Transverse colon (tissue), 4 donors: ENCODE measurements at regions not wholly inside any gene's neighbourhood (a gene's known extent, or its start where the extent isn't known, plus 50 kb on each side); places are given as distances from the start of the nearest gene placed in this dataset.

Source experiments
- EP300 ChIP-seq: sonication (generic); formaldehyde crosslinking; IDR thresholded peaks from one replicate; pipeline ENCODE4 v1.6.1; 2017; ENCODE audit warnings: antibody characterized with exemption, low read depth
- POLR2A ChIP-seq: fragments of 450-650 bp; IDR thresholded peaks from one replicate; pipeline ENCODE4 v1.6.1; 2016; ENCODE audit warnings: antibody characterized with exemption, mild to moderate bottlenecking, moderate library complexity
- POLR2AphosphoS5 ChIP-seq, 3 donors: sonication (generic); formaldehyde crosslinking; IDR thresholded peaks; one replicate each; pipeline ENCODE4 v1.6.1; 2016; ENCODE audit warnings: antibody characterized with exemption in 3 of 3
- TF ChIP-seq, protein P1 (sequence below), 5 experiments: fragments of 200-600 bp in 3 of 5; fragments of 450-650 bp in 2 of 5; sonication (generic) in 3 of 5; IDR thresholded peaks; 1 replicate in 2 of 5; 2 replicates in 3 of 5; pipeline ENCODE4 v1.5.1; 2016 to 2017; ENCODE audit warnings: antibody characterized with exemption in 5 of 5, inconsistent platforms in 3 of 5, mild to moderate bottlenecking in 2 of 5, moderate library complexity in 1 of 5

DNA sequence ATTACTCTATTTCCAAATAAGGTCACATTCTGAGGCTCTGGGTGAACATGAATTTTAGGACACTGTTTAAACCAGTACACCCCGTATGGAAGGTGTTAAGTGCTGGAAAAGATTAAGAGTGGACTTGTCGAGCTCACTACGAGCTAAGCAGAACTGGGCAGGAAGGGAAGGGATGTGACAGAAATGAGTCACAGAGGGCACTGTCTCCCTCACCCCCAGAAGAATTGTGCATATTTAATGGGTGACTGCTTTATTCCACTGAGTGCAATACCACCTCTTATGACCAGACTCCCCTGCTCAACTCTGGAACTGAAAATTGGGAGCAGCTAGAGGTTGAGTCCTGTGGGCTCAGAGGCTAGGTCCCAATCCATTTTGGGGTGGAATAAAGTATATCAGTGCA is 187.4 kb upstream of the RPS6KA3 start:
- TF ChIP-seq, protein P1, sequence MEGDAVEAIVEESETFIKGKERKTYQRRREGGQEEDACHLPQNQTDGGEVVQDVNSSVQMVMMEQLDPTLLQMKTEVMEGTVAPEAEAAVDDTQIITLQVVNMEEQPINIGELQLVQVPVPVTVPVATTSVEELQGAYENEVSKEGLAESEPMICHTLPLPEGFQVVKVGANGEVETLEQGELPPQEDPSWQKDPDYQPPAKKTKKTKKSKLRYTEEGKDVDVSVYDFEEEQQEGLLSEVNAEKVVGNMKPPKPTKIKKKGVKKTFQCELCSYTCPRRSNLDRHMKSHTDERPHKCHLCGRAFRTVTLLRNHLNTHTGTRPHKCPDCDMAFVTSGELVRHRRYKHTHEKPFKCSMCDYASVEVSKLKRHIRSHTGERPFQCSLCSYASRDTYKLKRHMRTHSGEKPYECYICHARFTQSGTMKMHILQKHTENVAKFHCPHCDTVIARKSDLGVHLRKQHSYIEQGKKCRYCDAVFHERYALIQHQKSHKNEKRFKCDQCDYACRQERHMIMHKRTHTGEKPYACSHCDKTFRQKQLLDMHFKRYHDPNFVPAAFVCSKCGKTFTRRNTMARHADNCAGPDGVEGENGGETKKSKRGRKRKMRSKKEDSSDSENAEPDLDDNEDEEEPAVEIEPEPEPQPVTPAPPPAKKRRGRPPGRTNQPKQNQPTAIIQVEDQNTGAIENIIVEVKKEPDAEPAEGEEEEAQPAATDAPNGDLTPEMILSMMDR (IDR thresholded peaks at IDR 0.05), result no peak
- TF ChIP-seq EP300, result no peak
- no peak for TF ChIP-seq POLR2AphosphoS5 (IDR thresholded peaks at IDR 0.05)
- no peak for TF ChIP-seq POLR2A
